Effector memory CD8-positive, alpha-beta T cell (primary cell): ENCODE measurements at regions not wholly inside any gene's neighbourhood (a gene's known extent, or its start where the extent isn't known, plus 50 kb on each side); places are given as distances from the start of the nearest gene placed in this dataset.
"Not testable (repeated sequence)": the region's sequence is repeated elsewhere in the genome, so short reads cannot be mapped to it uniquely, and the experiment has no call there.

ENCODE experiments used
- ATAC-seq: fragments of 150-1000 bp; cut with Tn5 transposase; replicated peaks from 2 replicates; pipeline ENCODE4 v1.10.0; 2021; ENCODE audit warnings: mild to moderate bottlenecking, moderate library complexity
- DNase-seq, 3 experiments: peaks; one replicate each; pipeline ENCODE4 v3.0.0; 2021
- H3K27ac Mint-ChIP-seq, 2 donors: one replicate each; pipeline ENCODE4 v1.8.0; 2022; ENCODE audit warnings: mild to moderate bottlenecking in 2 of 2, mixed read lengths in 2 of 2, moderate library complexity in 2 of 2
- H3K27me3 Mint-ChIP-seq, 2 donors: one replicate each; pipeline ENCODE4 v1.8.0; 2022; ENCODE audit warnings: mixed read lengths in 2 of 2
- H3K36me3 Mint-ChIP-seq: one replicate; pipeline ENCODE4 v1.8.0; 2022; ENCODE audit warnings: mild to moderate bottlenecking, moderate library complexity, mixed read lengths; ENCODE audit not compliant: insufficient read depth
- H3K4me1 Mint-ChIP-seq, 2 donors: one replicate each; pipeline ENCODE4 v1.8.0; 2022; ENCODE audit warnings: low read depth in 2 of 2, mixed read lengths in 2 of 2
- H3K4me3 Mint-ChIP-seq, 2 donors: one replicate each; pipeline ENCODE4 v1.8.0; 2022; ENCODE audit warnings: mild to moderate bottlenecking in 2 of 2, mixed read lengths in 2 of 2, moderate library complexity in 2 of 2
- H3K9me3 Mint-ChIP-seq, 2 donors: one replicate each; pipeline ENCODE4 v1.8.0; 2022; ENCODE audit warnings: mixed read lengths in 2 of 2

DNA sequence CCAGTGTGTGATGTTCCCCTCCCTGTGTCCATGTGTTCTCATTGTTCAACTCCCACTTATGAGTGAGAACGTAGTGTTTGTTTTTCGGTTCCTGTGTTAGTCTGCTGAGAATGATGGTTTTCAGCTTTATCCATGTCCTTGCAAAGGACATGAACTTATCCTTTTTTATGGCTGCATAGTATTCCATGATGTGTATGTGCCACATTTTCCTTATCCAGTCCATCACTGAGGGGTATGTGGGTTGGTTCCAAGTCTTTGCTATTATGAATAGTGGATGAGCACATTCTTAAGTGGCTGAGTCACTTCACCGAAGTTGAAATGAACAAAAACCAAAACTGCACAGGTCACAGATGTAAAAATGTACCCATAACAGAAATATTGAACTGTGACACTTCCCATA is 157.5 kb downstream of the LEPR start:
- not testable (repeated sequence) for H3K36me3 Mint-ChIP-seq, ATAC-seq, H3K9me3 Mint-ChIP-seq, H3K27me3 Mint-ChIP-seq, H3K4me3 Mint-ChIP-seq, H3K4me1 Mint-ChIP-seq, DNase-seq, H3K27ac Mint-ChIP-seq

DNA sequence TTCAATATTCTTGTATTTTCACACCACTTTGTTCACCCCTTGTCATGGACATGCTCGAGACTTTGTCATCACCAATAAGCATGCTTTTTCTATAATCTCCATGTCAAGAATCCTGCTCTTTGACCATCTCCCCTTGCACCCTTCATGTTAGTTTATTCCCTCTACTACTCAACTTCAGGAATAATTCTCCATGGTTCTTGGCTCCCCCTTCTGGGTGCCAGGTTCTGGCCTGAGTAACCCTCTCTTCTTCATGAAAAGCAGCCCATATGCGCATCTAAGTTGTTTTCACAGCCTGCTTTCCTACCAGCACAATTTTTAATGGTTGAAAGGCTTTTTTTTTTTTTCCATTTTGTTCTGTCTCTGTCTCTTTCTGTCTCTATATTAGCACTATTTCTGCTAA is 160.7 kb downstream of the LEPR start:
- ATAC-seq (no peak), DNase-seq (no peak)
- Mint-ChIP-seq H3K27me3 (peaks cover 0 to 9% of the 10 kb centered on the region in 2 donors), H3K4me1 (no peaks in the 10 kb centered on the region), H3K36me3 (no peaks in the 10 kb centered on the region), H3K27ac (no peak overlapping the region), H3K9me3 (no peaks in the 10 kb centered on the region), H3K4me3 (no peak overlapping the region)

DNA sequence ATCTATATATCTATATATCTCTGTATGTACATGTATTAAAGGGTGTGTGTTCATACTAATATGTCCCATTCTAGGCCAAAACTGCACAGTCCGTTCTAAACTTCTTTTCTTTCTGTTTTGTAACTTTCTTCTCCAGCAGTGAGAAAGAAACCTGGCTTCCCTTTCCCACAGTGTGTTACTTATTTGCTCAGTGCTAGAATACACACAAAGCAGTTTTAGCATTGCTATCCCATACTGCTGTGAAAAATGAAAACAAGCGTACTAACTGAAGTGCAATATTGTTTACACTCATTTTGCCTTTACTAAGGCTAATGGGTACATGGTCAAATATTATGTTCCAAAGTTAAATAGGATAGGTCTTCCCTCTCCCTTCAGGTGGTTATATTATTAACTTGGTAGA is 163.9 kb downstream of the LEPR start:
- no peak overlapping the region for H3K4me3 Mint-ChIP-seq
- H3K36me3 Mint-ChIP-seq = no peaks in the 10 kb centered on the region

DNA sequence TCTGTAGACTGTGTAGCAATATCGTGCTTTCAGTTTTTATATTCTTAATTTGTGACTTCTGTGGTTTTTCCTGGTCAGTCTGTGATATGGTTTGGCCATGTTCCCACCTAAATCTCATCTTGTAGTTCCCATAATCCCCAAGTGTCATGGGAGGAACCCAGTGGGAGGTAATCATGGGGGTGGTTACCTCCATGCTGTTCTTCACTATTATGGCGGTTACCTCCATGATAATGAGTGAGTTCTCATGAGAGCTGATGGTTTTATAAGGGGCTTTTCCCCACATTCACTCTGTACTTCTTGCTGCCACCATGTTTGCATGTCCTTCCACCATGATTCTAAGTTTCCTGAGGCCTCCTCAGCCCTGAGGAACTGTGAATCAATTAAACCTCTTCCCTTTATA is 169.8 kb downstream of the LEPR start:
- Mint-ChIP-seq H3K36me3 (no peaks in the 10 kb centered on the region), H3K27ac (no peak overlapping the region), H3K4me1 (no peaks in the 10 kb centered on the region), H3K9me3 (no peaks in the 10 kb centered on the region), H3K27me3 (peaks cover 0 to 5% of the 10 kb centered on the region in 2 donors), H3K4me3 (no peak overlapping the region)
- DNase-seq = no peak
- no peak for ATAC-seq

More for the DNA sequence above, 163.9 kb downstream of the LEPR start:
- no peaks in the 10 kb centered on the region for H3K9me3 Mint-ChIP-seq
- H3K27me3 Mint-ChIP-seq = peaks cover 0 to 9% of the 10 kb centered on the region in 2 donors
- no peaks in the 10 kb centered on the region for H3K4me1 Mint-ChIP-seq
- no peak overlapping the region for H3K27ac Mint-ChIP-seq
- ATAC-seq = no peak
- no peak for DNase-seq

DNA sequence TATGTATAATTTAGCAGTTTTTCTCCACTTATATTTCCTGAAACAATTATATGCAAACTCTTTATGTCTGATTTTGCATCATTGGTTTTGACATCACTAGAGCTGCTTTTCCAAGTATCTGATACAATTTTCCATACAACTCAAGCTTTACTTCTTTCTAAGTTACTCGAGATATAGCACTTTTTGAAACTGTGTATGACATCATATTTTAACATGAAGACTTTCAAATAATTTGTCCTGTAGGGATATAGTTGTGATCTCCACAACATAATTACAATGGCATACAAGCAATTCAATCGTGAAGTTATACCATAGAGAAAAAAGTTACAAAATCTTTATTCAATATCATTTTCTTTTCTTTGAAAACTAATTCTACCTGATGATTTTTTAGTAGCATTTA is 173.0 kb downstream of the LEPR start:
- ATAC-seq = no peak
- no peak overlapping the region for H3K4me3 Mint-ChIP-seq
- no peaks in the 10 kb centered on the region for H3K36me3 Mint-ChIP-seq

DNA sequence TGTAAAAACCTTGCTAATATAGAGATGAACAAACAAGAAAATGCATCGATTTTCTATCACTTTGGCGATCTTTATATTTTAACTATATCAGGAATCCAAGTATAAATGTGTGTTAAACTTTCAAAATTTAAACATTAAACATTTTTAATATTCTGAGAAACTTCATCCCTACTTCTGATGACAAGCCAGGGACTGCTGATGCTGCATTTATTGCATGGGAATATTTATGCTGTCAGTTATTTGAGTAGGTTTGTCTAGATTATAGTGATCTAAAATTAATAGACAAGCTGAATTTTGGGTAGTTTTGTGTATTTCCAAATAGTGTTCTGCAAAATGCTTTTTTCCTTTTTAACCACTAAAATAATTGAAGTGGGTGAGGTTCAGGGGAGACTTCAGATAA is 175.3 kb downstream of the LEPR start:
- Mint-ChIP-seq H3K4me1 (no peaks in the 10 kb centered on the region), H3K27me3 (peaks cover 0 to 5% of the 10 kb centered on the region in 2 donors), H3K27ac (no peak overlapping the region), H3K36me3 (no peaks in the 10 kb centered on the region), H3K4me3 (no peak overlapping the region), H3K9me3 (no peaks in the 10 kb centered on the region)
- ATAC-seq (no peak), DNase-seq (no peak)

More for the DNA sequence above, 173.0 kb downstream of the LEPR start:
- Mint-ChIP-seq H3K9me3 (no peaks in the 10 kb centered on the region), H3K27me3 (peaks cover 0 to 5% of the 10 kb centered on the region in 2 donors), H3K27ac (no peak overlapping the region), H3K4me1 (no peaks in the 10 kb centered on the region)
- no peak for DNase-seq

DNA sequence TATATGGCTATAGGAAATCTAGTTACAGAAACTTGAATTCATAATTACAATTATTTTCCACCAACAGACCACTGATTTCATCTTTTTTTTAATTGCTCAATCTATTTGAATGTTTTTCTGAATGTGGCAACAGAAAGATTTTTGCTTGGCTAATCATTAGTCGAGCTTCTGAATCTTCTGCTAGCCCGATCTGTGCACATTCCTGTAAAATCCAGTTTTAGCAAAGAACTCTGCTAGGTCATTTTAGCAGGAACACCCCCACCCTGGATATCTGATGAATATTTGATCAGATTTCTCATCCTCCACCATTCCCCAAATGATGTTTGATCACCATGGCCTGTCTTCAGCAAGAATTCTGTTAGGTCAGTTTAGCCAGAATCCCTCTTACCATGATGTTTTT is 176.3 kb downstream of the LEPR start:
- Mint-ChIP-seq H3K36me3 (no peaks in the 10 kb centered on the region), H3K4me1 (no peaks in the 10 kb centered on the region), H3K9me3 (no peaks in the 10 kb centered on the region), H3K27ac (no peak overlapping the region), H3K27me3 (peaks cover 0 to 5% of the 10 kb centered on the region in 2 donors), H3K4me3 (no peak overlapping the region)
- ATAC-seq (no peak), DNase-seq (no peak)

DNA sequence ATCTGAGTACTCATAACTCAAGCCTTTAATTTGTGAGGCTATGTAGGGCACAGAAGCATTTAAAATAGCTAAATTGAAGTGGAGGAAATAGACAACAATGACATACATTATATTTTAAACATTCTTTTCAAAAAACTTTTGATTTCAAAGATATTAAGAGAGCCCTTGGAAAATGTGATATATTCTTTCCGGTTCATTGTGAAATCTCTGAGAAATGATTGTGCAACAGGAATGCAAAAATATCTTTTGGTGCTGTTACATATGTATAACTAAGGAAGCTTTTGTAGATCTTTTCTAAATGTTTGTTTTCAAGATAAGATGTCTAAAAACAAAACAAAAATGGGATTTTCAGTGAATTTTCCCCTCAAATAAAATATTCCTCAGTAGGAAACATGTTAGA is 185.2 kb downstream of the LEPR start:
- Mint-ChIP-seq H3K27me3 (no peaks in the 10 kb centered on the region), H3K4me1 (no peaks in the 10 kb centered on the region), H3K9me3 (no peaks in the 10 kb centered on the region), H3K27ac (no peak overlapping the region), H3K36me3 (no peaks in the 10 kb centered on the region), H3K4me3 (no peak overlapping the region)
- ATAC-seq (no peak), DNase-seq (no peak)

DNA sequence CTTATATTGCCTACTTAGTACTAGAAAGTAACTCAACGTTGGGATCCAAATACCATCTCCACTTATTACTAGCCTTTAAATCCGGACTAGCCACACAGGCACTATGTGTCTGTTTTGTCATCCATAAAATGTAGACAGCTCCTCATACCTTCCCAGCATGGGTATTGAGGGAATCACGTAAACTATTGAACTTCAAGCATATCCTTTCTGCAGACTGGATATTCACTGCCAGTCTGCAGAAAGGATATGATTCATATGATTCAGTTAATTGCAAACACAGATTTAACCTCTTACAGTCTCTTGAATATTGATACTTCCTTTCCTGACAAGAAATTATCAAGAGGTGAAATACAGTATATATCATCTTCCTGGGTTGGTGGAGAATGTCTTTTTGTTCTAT is 186.0 kb downstream of the LEPR start:
- Mint-ChIP-seq H3K4me3 (no peak overlapping the region), H3K27me3 (no peaks in the 10 kb centered on the region), H3K4me1 (no peaks in the 10 kb centered on the region), H3K27ac (no peak overlapping the region), H3K9me3 (no peaks in the 10 kb centered on the region), H3K36me3 (no peaks in the 10 kb centered on the region)
- no peak for ATAC-seq
- DNase-seq = no peak

DNA sequence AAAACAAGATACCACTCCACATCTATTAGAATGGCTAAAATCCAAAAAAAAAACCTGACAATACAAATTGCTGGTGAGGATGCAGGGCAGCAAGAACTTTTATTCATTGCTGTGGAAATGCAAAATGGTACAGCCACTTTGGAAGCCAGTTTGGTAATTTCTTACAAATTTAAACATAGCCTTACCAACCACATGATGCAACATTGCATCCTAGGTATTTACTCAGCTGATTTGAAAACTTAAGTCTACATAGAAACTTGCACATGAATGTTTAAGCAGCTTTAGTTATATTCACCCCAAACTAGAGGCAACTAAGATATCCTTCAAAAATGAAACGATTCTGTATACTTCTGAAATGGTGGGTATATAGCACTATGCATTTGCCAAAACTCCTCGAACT is 178.8 kb upstream of the PDE4B start:
- peaks cover 2 to 6% of the 10 kb centered on the region in 2 donors for H3K4me1 Mint-ChIP-seq
- no peak overlapping the region for H3K4me3 Mint-ChIP-seq
- H3K9me3 Mint-ChIP-seq = no peaks in the 10 kb centered on the region
- no peaks in the 10 kb centered on the region for H3K27me3 Mint-ChIP-seq
- DNase-seq = no peak
- no peak overlapping the region for H3K27ac Mint-ChIP-seq
- ATAC-seq = no peak
- H3K36me3 Mint-ChIP-seq = no peaks in the 10 kb centered on the region

DNA sequence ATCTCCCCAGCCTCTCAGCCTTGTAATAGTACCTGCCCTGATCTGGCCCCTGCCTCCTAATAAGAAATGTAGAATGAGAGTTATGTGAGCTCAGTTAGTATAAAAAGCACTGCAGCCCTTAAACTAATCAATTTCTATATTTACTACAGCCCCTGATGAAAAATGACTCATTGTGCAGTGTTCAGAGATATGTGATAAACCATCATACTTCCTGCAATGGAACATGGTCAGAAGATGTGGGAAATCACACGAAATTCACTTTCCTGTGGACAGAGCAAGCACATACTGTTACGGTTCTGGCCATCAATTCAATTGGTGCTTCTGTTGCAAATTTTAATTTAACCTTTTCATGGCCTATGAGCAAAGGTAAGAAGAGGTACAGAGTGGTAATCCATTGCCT is 176.8 kb upstream of the PDE4B start:
- no peak for ATAC-seq
- Mint-ChIP-seq H3K27me3 (no peaks in the 10 kb centered on the region), H3K27ac (no peak overlapping the region), H3K36me3 (no peaks in the 10 kb centered on the region), H3K9me3 (no peaks in the 10 kb centered on the region), H3K4me1 (peaks cover 2 to 6% of the 10 kb centered on the region in 2 donors), H3K4me3 (no peak overlapping the region)
- no peak for DNase-seq

DNA sequence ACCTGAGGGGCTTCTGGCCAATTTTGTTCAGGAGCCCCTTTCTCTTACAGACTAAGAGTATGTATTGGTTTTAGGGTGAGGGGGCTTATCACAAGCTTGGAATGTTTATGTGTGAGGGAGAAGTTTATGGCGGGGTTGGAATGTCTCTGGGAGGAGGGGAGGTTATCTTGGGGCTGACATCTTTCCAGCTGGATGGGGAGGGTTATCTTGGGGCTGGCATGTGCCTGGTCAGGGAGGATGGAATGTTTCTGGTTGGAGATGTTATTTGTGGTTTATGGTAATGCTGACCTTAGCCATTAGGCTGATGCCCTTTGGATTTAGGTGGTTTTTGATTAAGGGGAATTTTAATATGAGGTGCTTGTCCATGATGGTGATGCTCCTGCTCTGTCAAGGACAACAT is 171.0 kb upstream of the PDE4B start:
- DNase-seq, H3K4me1 Mint-ChIP-seq, H3K27me3 Mint-ChIP-seq, ATAC-seq, H3K36me3 Mint-ChIP-seq, H3K9me3 Mint-ChIP-seq, H3K27ac Mint-ChIP-seq, H3K4me3 Mint-ChIP-seq: not testable (repeated sequence)

DNA sequence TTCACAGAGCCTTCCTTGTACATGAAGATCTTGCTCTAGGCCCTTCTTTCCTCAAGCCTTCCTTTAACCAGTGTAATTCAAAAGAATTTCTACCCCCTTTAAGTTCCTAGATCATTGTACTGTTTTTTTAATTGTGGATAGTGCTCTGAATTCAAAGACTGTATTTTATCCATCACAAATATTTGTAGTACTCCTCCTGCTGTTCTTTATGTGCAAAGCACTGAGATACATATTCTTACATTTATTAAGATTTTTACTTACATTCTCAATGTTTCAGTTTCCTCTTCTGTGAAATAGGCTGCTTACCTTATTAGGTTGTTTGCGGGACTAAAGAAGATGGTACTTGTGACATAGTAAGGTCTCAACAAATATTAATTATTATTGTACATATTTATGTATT is 168.8 kb upstream of the PDE4B start:
- no peak for ATAC-seq
- H3K27me3 Mint-ChIP-seq = no peaks in the 10 kb centered on the region
- no peak overlapping the region for H3K27ac Mint-ChIP-seq
- H3K36me3 Mint-ChIP-seq = no peaks in the 10 kb centered on the region
- peaks cover 0 to 1% of the 10 kb centered on the region in 2 donors for H3K4me1 Mint-ChIP-seq
- H3K9me3 Mint-ChIP-seq = no peaks in the 10 kb centered on the region
- DNase-seq = no peak
- H3K4me3 Mint-ChIP-seq = no peak overlapping the region

DNA sequence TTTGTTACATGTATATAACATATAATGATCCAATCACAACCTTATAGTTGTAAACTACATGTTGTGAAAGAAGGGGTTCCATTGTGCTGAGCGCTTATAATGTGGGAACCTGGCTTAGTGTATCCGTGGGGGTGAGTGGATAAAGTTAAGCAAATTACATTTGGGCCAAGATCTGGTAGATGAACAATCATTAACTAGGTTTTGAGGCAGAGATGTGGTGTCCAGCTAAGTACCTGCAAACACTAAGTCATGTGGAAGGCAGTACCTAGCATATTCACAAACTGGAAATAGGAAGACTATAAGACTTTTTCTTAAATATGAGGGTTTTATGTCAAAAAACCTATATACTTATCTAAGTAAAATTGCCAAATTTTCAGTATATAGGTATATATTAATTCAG is 167.2 kb upstream of the PDE4B start:
- Mint-ChIP-seq H3K36me3 (no peaks in the 10 kb centered on the region), H3K4me3 (no peak overlapping the region)

DNA sequence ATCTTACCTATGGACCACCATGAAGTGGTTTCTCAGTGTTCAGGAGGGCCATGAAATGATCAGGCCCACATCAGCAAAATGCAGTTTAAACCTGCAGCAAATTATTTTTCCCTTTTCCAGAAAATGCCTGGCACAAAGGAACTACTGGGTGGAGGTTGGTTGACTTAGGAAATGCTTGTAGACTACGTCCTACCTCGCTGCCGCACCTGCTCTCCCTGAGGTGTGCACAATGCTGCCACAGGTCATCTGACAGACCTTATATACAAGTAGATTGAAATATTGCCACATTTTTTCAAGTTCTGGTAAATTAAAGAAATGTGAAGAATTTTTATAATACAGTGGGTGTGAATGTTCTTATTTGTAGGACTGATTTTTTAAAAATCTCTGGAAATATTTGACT is 166.7 kb upstream of the PDE4B start:
- no peak for ATAC-seq
- Mint-ChIP-seq H3K36me3 (no peaks in the 10 kb centered on the region), H3K4me3 (no peak overlapping the region), H3K9me3 (no peaks in the 10 kb centered on the region), H3K4me1 (peaks cover 0 to 1% of the 10 kb centered on the region in 2 donors), H3K27me3 (no peaks in the 10 kb centered on the region), H3K27ac (no peak overlapping the region)
- no peak for DNase-seq

More for the DNA sequence above, 167.2 kb upstream of the PDE4B start:
- no peaks in the 10 kb centered on the region for H3K27me3 Mint-ChIP-seq
- no peaks in the 10 kb centered on the region for H3K9me3 Mint-ChIP-seq
- no peak for DNase-seq
- ATAC-seq = no peak
- H3K4me1 Mint-ChIP-seq = peaks cover 0 to 1% of the 10 kb centered on the region in 2 donors
- no peak overlapping the region for H3K27ac Mint-ChIP-seq
